ENCODE measurements at regions not wholly inside any gene's neighbourhood (a gene's known extent, or its start where the extent isn't known, plus 50 kb on each side); places are given as distances from the start of the nearest gene placed in this dataset.
"Not testable (repeated sequence)": the region's sequence is repeated elsewhere in the genome, so short reads cannot be mapped to it uniquely, and the experiment has no call there.

DNA sequence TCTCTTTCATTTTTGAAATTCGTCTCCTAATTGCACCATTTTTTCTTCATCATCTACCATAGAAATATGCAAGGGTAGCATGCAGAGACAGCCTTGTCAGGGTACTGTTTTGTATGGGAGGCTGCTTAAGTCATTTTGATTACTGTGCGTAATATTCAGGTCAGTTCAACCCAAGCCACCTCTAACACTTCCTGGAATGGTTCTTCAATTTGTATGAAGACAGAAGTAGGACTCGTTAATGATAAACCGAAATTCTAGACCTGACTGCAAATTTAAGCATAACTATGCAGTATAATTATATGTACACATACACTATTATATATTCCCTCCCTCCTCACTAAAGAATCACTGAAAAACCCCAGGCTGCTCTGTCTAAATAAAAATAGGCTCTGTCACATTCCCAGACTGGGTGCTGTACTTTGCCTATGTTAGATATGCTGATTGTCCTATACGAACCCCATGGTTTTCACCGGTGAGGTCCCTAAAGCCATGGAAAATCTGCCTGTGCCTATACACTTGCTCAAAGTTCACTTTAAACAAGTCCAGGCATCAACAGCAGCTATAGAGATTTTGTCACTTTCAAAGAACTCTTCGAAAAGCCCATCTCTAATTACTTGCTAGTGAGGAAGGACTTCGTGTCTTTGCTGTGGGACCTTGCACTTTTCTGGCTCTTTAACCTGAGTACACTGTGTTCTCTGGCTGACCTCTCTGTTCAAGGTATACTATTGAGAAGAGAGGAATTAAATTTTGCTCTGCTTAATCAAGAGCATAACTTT, 352.1 kb upstream of the CD180 start:
- no peak for DNase-seq

DNA sequence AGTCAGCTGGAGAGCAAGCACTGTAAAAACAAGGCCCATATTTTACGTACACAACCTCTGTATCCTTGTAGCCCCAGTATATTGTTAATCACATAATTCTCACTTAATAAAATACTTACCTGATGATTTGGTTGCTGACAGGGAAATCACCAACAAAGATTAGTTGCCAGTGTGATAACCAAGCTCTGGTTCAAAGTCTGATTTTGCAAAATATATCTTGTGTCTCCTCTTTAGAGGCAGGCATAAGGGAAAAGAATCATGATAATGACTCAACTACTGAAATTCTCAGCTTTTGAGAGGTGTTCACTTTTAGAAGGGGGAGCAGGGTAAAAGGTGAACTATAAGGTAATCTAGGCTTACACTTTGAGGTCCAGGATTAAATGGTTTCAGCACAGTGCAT, 351.1 kb upstream of the CD180 start:
- no peak for DNase-seq

DNA sequence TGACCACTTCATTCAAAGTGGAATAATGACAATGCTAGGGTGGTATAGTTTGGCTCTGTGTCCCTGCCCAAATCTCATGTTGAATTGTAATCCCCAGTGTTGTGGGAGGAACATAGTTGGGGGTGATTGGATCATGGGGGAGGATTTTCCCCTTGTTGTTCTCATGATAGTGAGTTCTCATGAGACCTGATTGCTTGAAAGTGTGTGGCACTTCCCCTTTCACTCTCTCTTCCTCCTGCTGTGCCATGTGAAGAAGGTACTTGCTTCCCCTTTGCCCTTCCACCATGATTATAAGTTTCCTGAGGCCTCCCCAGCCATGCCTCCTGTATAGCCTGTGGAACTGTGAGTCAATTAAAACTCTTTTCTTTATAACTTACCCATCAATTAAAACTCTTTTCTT, 348.3 kb upstream of the CD180 start:
- DNase-seq, result not testable (repeated sequence)

DNA sequence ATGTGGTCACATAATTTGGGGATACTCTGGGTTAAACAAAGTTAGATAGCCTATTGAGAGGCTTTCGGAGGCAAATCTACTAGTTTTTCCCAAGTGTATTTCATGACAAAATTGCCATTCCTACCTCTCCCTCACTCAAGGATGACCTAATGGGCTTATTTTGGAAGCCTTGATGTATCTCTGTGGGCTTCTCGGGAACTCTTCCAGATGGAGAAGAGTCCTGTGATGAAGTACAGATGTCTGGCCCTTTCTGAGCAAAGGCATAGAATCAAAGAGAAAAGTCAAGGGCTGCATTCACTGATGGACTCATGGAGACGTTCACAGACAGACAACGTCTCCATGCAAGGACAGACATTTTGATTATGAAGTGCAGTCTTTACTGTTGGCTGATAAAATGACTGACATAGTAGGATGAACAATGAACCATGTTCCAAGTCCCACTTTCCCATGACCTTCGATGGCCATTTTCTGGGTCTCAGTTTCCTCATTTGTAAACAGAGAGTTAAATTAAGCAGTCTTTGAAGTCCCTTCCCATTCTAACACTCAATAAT, 347.2 kb upstream of the CD180 start:
- DNase-seq, result no peak

DNA sequence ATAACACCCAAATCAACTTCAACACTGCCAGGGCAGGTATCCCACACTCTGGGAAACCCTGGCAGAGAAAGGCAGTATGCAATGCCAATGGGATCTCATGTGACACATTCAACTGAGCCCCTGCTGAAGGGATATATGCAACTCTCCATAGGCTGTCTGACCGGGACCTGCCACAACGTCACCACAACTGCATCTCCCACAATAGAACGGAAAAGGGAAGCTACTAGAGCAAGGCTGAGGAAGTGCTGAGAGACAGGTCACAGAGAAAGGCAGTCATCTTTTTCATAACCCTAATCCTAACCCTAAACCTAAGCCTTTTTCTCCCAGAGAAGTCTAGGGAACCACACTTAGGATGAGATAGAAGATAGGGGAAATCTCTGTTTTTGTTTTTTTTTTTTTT, 345.9 kb upstream of the CD180 start:
- no peak for DNase-seq

DNA sequence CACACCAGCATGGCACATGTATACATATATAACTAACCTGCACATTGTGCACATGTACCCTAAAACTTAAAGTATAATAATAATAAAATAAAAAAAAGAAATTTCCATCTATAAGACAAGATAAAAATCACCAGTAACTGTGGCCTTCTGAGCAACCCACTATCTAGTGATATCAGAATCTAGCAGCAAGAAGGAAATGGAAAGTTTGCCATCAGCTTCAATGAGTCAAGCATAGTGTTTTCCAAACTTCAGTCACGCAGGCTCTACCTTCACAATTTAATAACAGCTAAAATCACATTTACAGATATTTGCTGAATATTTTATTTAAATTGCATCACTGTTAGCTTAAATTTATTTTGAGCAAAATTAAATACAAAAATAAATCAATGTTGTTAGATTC, 345.3 kb upstream of the CD180 start:
- DNase-seq, result no peak

DNA sequence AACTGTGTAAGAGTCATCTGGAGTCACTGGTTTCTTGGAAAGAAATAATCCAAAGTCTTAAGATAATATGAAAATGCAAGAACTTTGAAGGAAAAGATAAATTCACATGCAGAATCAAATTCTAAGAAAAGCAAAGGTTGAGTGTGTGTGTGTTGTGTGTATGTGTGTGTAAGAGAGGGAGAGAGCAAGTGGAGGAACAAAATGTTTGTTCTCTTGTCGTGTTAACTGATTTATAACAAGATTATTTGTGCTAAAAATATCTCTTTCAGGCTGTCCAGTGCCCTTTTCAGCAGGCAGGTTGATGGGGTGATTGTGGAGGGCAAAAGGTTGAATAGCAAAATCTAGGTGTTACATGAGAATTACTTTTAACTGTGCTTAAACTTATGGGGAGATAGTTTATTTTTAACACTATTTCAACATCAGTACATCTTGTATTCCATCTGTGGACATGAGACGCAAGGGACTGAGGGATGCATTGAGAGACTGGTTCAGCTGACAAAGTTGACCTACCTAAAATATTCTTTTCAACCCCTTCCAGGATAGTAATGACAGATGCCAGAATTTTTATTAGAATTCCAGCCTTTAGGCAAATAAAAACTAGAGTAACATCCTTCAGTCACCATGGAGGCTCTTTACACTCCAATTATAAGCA, 342.4 kb upstream of the CD180 start:
- DNase-seq, result no peak

DNA sequence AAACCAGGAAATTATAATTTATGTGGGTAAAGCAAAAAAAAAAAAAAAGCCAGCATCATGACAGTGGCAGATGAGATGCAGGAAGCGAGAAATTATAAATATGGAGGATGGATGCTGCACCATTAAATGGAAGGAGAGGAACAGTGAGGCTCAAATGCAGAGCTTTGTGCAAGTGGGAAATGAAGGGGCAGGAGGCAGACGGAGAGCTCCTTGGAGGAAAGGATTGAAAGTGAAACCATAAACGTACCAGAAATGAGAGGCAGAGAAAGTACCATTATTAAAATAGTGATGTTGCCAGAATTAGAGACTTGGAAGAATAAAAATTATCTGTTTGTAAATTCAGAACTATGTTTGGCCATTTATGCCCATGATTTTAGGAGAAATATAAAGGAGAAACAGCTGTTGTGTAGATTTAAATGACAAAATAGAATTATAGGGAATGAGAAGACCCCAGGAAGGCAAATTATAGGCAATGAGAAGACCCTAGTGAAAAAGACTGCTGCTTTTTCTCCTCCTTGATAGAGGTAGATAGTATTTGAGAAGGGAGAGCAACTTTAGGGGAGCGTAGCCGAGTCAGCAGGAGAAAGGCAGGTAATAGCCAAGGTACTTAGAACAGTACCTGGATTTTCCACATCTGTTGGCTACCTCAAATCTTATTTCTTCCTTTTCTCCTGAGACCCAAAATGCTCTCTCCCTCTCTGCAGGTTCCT, 341.0 kb upstream of the CD180 start:
- no peak for DNase-seq

DNA sequence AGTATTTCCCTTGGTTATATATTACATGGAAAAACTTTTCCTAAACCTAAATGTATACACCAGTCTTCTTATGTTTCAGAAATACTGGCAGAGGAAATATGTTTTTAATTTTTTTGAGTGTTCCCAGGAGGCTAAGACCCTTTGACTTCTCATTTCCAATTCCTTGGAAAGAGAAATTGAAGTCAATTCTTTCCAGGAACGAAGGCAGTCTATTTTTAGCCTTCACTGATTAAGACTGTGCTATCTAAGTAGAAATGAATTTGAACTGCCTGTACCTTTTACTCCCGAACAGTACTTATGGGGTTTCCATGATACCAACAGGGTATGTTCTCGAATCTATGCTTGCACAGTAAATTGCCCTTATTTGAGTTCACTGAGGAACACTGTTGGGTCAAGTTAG, 340.3 kb upstream of the CD180 start:
- DNase-seq, result no peak

DNA sequence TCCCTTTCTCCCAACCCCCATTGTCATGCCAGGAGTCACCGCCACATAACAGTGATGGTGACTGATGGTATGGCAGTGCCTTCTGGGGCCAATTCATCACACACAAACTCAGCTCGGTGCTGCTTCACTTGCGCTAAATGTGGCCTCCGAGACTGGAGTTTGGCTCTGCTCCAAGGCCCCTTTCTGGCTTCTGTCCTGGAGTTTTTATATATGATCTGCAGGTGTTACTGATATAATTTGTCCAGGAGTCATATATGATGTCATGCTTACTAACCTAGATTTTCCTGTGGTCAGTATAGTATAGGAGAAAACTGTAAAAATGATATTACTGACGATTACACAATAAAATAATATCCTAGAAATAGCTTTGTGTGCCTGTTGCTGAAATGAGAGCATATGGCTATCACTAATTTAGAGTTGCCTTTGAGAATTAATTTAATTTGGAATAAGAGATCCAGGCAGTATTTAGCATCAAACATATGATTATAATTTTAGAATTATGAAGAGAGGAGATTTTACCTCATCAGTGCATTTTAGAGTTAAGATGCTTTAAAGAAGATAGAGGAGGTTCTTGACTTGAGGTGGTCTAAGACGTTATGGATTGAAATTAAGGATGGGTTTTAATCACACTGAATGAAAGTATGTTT, 334.1 kb upstream of the CD180 start:
- peak in 1 of 14 donors; percentile 77 for DNase-seq

DNA sequence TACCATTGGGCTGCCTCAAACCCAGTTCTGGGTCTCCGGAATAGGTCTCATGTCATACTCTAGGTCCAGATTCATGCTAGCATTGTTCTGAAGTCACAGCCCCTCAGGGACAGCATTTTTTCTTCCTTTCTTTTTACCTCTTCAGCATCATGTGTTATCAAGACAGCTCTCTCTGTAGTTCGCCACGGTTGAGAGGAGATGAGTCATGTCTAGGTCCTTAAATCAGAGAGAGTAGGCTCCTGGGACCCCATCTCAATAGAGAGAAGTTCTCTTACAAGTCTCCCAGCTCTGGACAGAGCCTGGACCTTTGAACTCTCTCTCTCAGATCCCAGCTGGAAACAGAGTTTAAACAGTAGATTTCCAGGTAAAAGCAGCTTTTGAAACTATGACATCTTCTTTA, 332.4 kb upstream of the CD180 start:
- DNase-seq, result no peak

DNA sequence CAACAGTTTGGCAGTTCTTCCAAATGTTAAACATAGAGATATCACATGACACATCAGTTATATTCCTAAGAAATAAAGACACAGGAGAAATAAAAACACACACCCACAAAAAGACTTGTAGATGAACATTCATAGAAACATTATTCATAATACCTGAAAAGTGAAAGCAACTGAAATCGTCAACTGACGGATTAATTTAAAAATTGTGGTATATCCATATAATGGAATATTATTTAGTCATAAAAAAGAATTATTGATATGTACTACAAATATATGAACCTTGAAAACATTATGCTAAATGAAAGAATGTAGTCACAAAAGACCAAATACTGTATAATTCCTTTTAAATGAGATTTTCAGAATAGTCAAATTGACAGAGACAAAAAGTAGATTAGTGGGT, 330.2 kb upstream of the CD180 start:
- no peak for DNase-seq

DNA sequence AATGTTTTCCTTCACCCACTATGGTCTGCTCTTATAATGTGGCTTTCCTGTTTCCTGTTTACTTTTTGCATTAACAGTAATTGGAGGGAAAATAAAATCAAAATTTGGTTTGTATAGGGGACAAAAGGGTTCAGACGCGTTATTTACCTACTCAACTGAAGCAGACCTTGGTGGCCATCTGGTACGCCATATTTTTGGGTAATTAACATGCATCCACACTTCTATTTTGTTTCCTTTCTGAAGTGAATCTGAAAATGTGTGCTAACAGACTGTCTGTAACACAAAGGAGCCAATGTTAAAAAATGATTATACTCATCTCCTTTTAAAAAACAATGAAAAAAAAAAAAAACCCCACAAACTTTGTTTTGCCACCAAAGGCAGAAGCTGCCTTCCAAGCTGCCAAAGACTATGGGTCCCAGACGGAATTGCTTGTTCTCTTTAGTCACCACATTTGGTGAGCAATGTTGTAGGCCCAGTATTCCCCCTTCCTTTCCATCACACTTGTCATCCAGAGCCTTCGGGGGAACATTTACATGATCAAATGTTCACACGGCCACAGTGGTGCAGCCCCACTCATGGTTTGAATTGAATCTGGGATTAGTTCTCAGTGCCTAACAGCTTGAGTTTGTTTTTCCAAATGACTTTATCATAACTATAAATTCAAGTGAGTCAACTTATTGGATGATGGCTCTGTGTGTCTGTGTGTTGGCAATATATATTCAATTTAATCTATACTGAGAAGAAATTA, 323.7 kb upstream of the CD180 start:
- peak in 1 of 14 donors; percentile 56 for DNase-seq

DNA sequence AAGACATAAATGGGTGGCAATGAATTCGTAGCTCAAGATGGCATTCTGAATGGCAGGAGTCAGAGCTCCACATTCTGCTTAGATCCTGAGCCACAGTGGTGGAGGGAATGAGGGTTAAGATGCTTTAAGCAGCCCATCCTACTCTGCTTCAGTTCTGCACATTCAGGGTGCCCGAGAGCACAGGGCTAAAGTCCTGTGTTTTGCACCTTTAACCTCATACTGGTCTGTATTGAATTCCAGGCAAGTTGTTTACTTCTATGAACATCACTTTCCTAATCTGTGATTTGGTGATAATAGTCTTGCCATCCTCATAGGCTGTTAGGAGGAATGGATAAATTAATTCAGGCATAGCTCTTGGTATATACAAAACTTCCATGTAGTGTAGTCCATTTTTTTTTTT, 321.6 kb upstream of the CD180 start:
- no peak for DNase-seq

DNA sequence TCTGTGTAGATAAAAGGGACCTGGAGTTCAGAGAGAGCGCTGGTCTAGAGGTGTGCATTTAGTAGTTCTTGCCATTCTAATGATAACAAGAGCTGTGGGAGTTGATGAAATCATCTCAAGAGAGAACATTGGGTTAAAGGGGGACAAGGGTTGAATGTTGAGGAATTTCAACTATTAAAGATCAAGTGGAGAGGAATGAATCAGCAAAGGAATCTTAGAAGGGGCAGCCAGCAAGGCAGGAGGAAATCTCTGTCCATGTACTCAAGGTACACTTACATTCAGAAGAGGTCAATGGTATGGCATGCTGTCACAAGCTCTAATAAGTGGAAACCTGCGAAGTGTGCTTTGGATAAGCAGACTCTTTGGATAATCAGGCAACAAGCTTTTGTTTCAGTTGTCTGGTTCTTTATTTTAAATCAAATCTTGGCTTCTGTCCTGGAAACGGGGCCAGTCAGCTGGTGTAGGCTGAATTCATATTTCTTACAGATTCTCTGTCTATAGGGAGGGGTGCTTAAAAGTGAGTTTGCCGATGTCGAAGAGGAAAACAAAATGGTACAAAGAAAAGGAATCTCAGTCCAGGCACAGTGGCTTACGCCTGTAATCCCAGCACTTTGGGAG, 320.5 kb upstream of the CD180 start:
- DNase-seq, result no peak

DNA sequence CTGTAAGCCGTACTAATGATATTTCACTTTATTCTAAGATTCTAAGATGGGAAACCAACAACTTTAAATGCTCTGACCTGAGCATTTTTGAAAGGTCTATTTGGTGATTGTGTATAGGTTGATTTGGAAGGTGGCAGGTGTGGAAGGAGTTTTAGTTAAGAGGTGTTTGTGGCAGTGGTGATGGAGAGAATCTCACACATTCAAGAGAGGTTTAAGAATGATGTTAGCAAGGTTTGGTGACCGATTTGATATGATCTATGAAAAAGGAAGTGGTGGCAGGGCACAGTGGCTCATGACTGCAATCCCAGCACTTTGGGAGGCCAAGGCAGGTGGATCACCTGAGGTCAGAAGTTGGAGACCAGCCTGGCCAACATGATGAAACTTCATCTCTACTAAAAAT, 319.2 kb upstream of the CD180 start:
- no peak for DNase-seq

DNA sequence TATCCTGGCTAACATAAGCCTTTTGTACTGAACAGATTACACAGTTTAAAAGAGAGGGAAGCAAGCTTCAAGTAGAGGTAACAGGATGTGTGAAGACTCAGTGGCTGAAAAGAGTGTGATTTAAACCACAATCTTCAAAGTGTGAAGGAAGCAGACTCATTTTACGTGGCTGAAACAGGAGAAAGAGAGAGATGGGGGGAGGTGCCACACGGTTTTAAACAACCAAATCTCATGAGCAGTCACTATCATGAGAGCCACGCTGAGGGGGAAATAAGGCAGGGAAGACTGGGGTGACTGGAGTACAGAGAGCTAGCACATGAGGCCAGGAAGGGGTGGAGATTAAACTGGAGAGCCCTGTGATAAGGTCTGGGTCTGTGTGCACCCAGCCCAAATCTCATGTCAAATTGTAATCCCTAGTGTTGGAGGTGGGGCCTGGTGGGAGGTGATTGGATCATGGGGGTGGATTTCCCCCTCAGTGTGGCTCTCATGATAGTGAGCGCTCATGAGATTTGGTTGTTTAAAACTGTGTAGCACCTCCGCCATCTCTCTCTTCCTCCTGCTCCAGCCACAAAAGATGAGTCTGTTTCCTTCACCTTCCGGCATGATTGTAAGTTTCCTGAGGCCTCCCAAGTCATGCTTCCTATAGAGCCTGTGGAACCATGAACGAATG, 318.6 kb upstream of the CD180 start:
- no peak for DNase-seq

DNA sequence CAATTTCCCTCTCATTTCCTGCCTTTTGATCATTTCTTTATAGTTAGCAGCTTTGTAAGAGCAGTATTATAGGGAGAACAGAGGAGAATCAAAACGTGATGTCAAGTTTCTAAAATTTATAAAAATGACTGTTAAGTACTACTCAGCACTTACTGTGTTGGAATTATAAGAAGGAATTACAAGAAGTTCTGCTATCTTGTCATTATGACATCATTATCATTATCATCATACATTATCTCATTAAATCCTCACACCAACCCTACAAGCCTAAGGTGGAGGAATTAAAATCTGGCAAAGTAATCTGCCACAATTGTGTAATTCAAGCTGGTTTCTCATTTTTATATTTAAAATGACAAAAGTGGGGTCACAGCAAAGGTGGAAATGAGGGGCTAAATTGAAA, 316.2 kb upstream of the CD180 start:
- no peak for DNase-seq

DNA sequence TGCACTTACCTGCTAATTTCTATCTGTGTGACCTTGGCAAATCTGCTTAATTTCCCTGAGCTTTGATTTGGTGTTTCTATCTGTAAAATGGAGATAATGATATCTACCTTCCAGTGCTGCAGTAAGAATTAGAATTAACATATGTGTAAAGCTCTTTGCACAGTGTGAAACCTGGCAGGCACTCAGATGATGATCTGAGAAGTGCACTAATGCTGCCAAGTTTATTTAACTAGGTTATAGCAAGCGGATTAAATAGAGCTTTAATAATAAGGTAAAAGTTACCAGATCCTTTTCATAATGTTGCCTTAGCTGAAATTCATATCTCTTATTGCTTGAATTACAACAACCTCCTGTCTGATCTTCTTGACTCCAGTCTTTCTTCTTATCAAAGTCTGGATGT, 315.3 kb upstream of the CD180 start:
- peak in 2 of 14 donors; percentile 15 to 94 for DNase-seq

DNA sequence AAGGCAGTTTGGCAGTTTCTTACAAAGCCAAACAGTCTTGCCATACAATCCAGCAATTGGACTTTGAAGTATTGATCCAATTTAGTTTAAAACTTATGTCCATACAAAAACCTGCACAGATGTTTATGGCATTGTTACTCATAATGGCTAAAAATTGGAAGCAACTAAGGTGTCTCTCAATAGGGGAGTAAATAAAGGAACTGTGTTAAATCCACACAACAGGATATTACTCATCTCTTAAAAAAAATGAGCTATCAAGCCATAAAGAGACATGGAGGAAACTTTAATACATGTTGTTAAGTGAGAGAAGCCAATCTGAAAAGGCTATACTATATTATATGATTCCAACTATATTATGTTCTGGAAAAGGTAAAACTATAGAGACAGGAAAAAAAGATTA, 313.6 kb upstream of the CD180 start:
- DNase-seq, result no peak

Data from C1 segment of cervical spinal cord (tissue), 14 donors.